ENCODE measurements at regions not wholly inside any gene's neighbourhood (a gene's known extent, or its start where the extent isn't known, plus 50 kb on each side); places are given as distances from the start of the nearest gene placed in this dataset.

- Mint-ChIP-seq H3K4me1 (peaks cover 10% of the 10 kb centered on the region), H3K4me3 (no peak overlapping the region), H3K36me3 (ENCODE audit: low read depth) (no peaks in the 10 kb centered on the region), H3K9me3 (peaks cover 19% of the 10 kb centered on the region), H3K27ac (no peak overlapping the region), H3K27me3 (ENCODE audit: low read depth) (no peaks in the 10 kb centered on the region)
- TF ChIP-seq CTCF (IDR thresholded peaks at IDR 0.05; ENCODE audit: unreplicated experiment in 3 of 3): no peak
Measured at GRCh38 chr2:45085487-45085886, 76.2 kb upstream of the SIX2 start.

GRCh38 chr2:45084361-45085020 lies 75.2 kb upstream of the SIX2 start:
- TF ChIP-seq CTCF (IDR thresholded peaks at IDR 0.05; ENCODE audit: unreplicated experiment in 3 of 3): no peak
- peaks cover 10% of the 10 kb centered on the region for H3K4me1 Mint-ChIP-seq
- no peak overlapping the region for H3K4me3 Mint-ChIP-seq
- H3K9me3 Mint-ChIP-seq: peaks cover 19% of the 10 kb centered on the region
- H3K36me3 Mint-ChIP-seq (ENCODE audit: low read depth): no peaks in the 10 kb centered on the region
- H3K27me3 Mint-ChIP-seq (ENCODE audit: low read depth): no peaks in the 10 kb centered on the region
- H3K27ac Mint-ChIP-seq: no peak overlapping the region

GRCh38 chr2:45083175-45083574 lies 73.9 kb upstream of the SIX2 start:
- Mint-ChIP-seq H3K4me3 (no peak overlapping the region), H3K36me3 (ENCODE audit: low read depth) (no peaks in the 10 kb centered on the region), H3K9me3 (peaks cover 16% of the 10 kb centered on the region), H3K4me1 (no peaks in the 10 kb centered on the region), H3K27me3 (ENCODE audit: low read depth) (no peaks in the 10 kb centered on the region), H3K27ac (no peak overlapping the region)
- TF ChIP-seq CTCF (IDR thresholded peaks at IDR 0.05; ENCODE audit: unreplicated experiment in 3 of 3): no peak

- Mint-ChIP-seq H3K27me3 (ENCODE audit: low read depth) (peaks cover 9% of the 10 kb centered on the region), H3K36me3 (ENCODE audit: low read depth) (no peaks in the 10 kb centered on the region), H3K9me3 (peaks cover 5% of the 10 kb centered on the region), H3K4me1 (peaks cover 34% of the 10 kb centered on the region), H3K27ac (no peak overlapping the region), H3K4me3 (no peak overlapping the region)
- no peak for TF ChIP-seq CTCF (IDR thresholded peaks at IDR 0.05; ENCODE audit: unreplicated experiment in 3 of 3)
Measured at GRCh38 chr2:45074713-45075112, 65.5 kb upstream of the SIX2 start.

GRCh38 chr2:45072862-45073237 lies 63.6 kb upstream of the SIX2 start:
- Mint-ChIP-seq H3K9me3 (peaks cover 5% of the 10 kb centered on the region), H3K27ac (no peak overlapping the region), H3K4me1 (peaks cover 53% of the 10 kb centered on the region), H3K27me3 (ENCODE audit: low read depth) (peaks cover 12% of the 10 kb centered on the region), H3K36me3 (ENCODE audit: low read depth) (no peaks in the 10 kb centered on the region), H3K4me3 (no peak overlapping the region)
- TF ChIP-seq CTCF (IDR thresholded peaks at IDR 0.05; ENCODE audit: unreplicated experiment in 3 of 3): no peak

Data from nephron (organoid).